K562 (cell line): ENCODE measurements at regions not wholly inside any gene's neighbourhood (a gene's known extent, or its start where the extent isn't known, plus 50 kb on each side); places are given as distances from the start of the nearest gene placed in this dataset.

Experiments
- ATAC-seq: fragments of 200-7000 bp; cut with Tn5 transposase; 3 replicates; pipeline ENCODE4 v1.9.1; 2020; ENCODE audit warnings: moderate library complexity
- BruUV-seq: library from RNA; stranded (reverse); fragments of 400-500 nt; replicated peaks from 2 replicates; lab custom pipeline; 2021; lab: Mats Ljungman, UMichigan
- CTCF ChIA-PET: fragments of 300-600 bp; formaldehyde crosslinking; extraction: SDS; loops from one replicate; lab custom pipeline; 2021; ENCODE audit warnings: low intra/inter-chr PET ratio; lab: Yijun Ruan, JAX
- POLR2A ChIA-PET: fragments of 300-600, 350-650 bp; sonication (Branson Sonifier 250); formaldehyde crosslinking; extraction: SDS; loops from one replicate; lab custom pipeline; 2021; ENCODE audit warnings: antibody characterized with exemption, inconsistent platforms; lab: Yijun Ruan, JAX
- DNase-seq, 4 experiments: peaks; one replicate each; pipeline versions ENCODE4 v3.0.0 to v3.0.0-alpha.2; 2011 to 2018; ENCODE audit warnings: low spot score in 3 of 4, mixed read lengths in 3 of 4; ENCODE audit errors: extremely low read depth in 1 of 4
- FAIRE-seq: peaks from 2 replicates; lab custom pipeline; 2011; peaks lifted over from hg19 to GRCh38; lab: Jason Lieb, UNC
- H2AFZ ChIP-seq: 2 replicates; pipeline ENCODE4 v1.6.0; 2011; ENCODE audit warnings: low read depth, low read length, control low read depth, inconsistent platforms
- H3K27ac ChIP-seq: fragments of 200-600 bp; 3 replicates; pipeline ENCODE4 v1.8.0; 2011; ENCODE audit warnings: low read depth, mild to moderate bottlenecking, control low read depth, inconsistent platforms, low read length, moderate library complexity, mixed read lengths; ENCODE audit errors: extremely low read depth
- H3K27me3 ChIP-seq, 2 experiments: fragments of 300-600 bp in 1 of 2; 2 replicates in 1 of 2; 3 replicates in 1 of 2; pipeline versions ENCODE4 v1.6.0 to v1.8.0; 2011; ENCODE audit warnings: inconsistent platforms in 2 of 2, low read length in 2 of 2, mild to moderate bottlenecking in 1 of 2, mixed read lengths in 1 of 2, moderate library complexity in 1 of 2; ENCODE audit not compliant: control insufficient read depth in 2 of 2, insufficient read depth in 2 of 2
- H3K36me3 ChIP-seq: fragments of 300-600 bp; 3 replicates; pipeline ENCODE4 v1.8.0; 2011; ENCODE audit warnings: mild to moderate bottlenecking, low read length, inconsistent platforms; ENCODE audit not compliant: control insufficient read depth, insufficient read depth
- H3K4me1 ChIP-seq, 2 experiments: fragments of 200-600 bp in 1 of 2; replicated peaks in 1 of 2; 2 replicates in 1 of 2; 3 replicates in 1 of 2; pipeline versions ENCODE4 v1.5.1 to v1.8.0; 2011; ENCODE audit warnings: inconsistent platforms in 2 of 2, low read length in 2 of 2, mild to moderate bottlenecking in 1 of 2, mixed read lengths in 1 of 2, moderate library complexity in 1 of 2; ENCODE audit not compliant: control insufficient read depth in 2 of 2, insufficient read depth in 2 of 2
- H3K4me2 ChIP-seq: 2 replicates; pipeline ENCODE4 v1.6.1; 2011; ENCODE audit warnings: low read length, control low read depth, inconsistent platforms, mixed read lengths; ENCODE audit not compliant: insufficient read depth
- H3K4me3 ChIP-seq: fragments of 200-600 bp; sonication (generic), shearing (Covaris generic); 2 replicates; pipeline ENCODE4 v1.5.1; 2016; ENCODE audit warnings: control low read depth, inconsistent platforms
- H3K79me2 ChIP-seq: fragments of 200-600 bp; 3 replicates; pipeline ENCODE4 v1.8.0; 2011; ENCODE audit warnings: low read length, inconsistent platforms; ENCODE audit not compliant: control insufficient read depth, insufficient read depth
- H3K9ac ChIP-seq, 2 experiments: 2 replicates each; pipeline versions ENCODE4 v1.6.0 to v1.6.1; 2011; ENCODE audit warnings: low read depth in 2 of 2, low read length in 2 of 2, control low read depth in 1 of 2, inconsistent platforms in 1 of 2, mild to moderate bottlenecking in 1 of 2, mixed read lengths in 1 of 2; ENCODE audit not compliant: insufficient read depth in 1 of 2
- H3K9me1 ChIP-seq: one replicate; pipeline ENCODE4 v1.6.0; 2011; ENCODE audit warnings: inconsistent platforms, mild to moderate bottlenecking, low read length, moderate library complexity; ENCODE audit not compliant: control insufficient read depth, insufficient read depth
- H3K9me3 ChIP-seq: replicated peaks from 2 replicates; pipeline ENCODE4 v1.5.1; 2011; ENCODE audit warnings: low read depth, low read length, inconsistent platforms; ENCODE audit not compliant: control insufficient read depth, insufficient read depth
- H4K20me1 ChIP-seq: replicated peaks from 2 replicates; pipeline ENCODE4 v1.6.1; 2011; ENCODE audit warnings: low read length, inconsistent platforms, mixed read lengths; ENCODE audit not compliant: control insufficient read depth, insufficient read depth
- CBX8 ChIP-seq: fragments of 200-600 bp; sonication (generic); IDR thresholded peaks from 2 replicates; pipeline ENCODE4 v1.6.1; 2012; ENCODE audit warnings: borderline replicate concordance, mixed run types, low read depth, mild to moderate bottlenecking, moderate library complexity, mixed read lengths, low read length, control low read depth, inconsistent platforms; ENCODE audit not compliant: poor library complexity, severe bottlenecking; ENCODE audit errors: extremely low read depth
- EWSR1 ChIP-seq: fragments of 450-650 bp; IDR thresholded peaks from 2 replicates; pipeline ENCODE4 v1.6.1; 2018; ENCODE audit warnings: borderline replicate concordance, mild to moderate bottlenecking, low read depth, moderate library complexity; ENCODE audit not compliant: partially characterized antibody
- HCFC1 ChIP-seq: IDR thresholded peaks from 2 replicates; pipeline ENCODE4 v1.6.1; 2012; ENCODE audit warnings: low read depth, low read length, improper control_type of control experiment
- PKNOX1 ChIP-seq: fragments of 450-650 bp; IDR thresholded peaks from 2 replicates; pipeline ENCODE4 v1.6.1; 2016
- THRAP3 ChIP-seq: fragments of 450-650 bp; IDR thresholded peaks from 2 replicates; pipeline ENCODE4 v1.6.1; 2016; ENCODE audit warnings: mild to moderate bottlenecking, inconsistent platforms, borderline replicate concordance
- ZNF12 ChIP-seq: sonication (generic); formaldehyde crosslinking; IDR thresholded peaks from 2 replicates; pipeline ENCODE4 v1.4.0; 2020; ENCODE audit warnings: mild to moderate bottlenecking, missing genetic modification reagents
- ZNF586 ChIP-seq: fragments of 450-650 bp; formaldehyde crosslinking; conservative IDR thresholded peaks from 2 replicates; pipeline ENCODE4 v1.4.0; 2020; ENCODE audit warnings: mild to moderate bottlenecking, moderate library complexity
- WGBS: fragments of 100-300 bp; shearing (Covaris generic); methylation state at CpG from one replicate; pipeline ENCODE4 v1.1.6; 2016; ENCODE audit warnings: low coverage, mixed read lengths; ENCODE audit not compliant: insufficient coverage; ENCODE audit errors: missing lambda C conversion rate; 5-methylcytosine and 5-hydroxymethylcytosine counted together
- in situ Hi-C: fragments of 300-500 bp; cut with MboI; formaldehyde crosslinking; loops from 4 replicates; pipeline ENCODE4 v1.15.0; 2018; ENCODE audit warnings: inconsistent platforms, mixed read lengths
- intact Hi-C: fragments of 100-400 bp; cut with micrococcal nuclease; formaldehyde crosslinking; loops from 2 replicates; pipeline ENCODE4 v1.14.2; 2022
- TF ChIP-seq, protein P1 (sequence below): fragments of 450-650 bp; formaldehyde crosslinking; IDR thresholded peaks from 2 replicates; pipeline ENCODE4 v1.4.0; 2022; ENCODE audit warnings: missing genetic modification characterization

- TF ChIP-seq, protein P1, sequence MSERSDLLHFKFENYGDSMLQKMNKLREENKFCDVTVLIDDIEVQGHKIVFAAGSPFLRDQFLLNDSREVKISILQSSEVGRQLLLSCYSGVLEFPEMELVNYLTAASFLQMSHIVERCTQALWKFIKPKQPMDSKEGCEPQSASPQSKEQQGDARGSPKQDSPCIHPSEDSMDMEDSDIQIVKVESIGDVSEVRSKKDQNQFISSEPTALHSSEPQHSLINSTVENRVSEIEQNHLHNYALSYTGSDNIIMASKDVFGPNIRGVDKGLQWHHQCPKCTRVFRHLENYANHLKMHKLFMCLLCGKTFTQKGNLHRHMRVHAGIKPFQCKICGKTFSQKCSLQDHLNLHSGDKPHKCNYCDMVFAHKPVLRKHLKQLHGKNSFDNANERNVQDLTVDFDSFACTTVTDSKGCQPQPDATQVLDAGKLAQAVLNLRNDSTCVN (CRISPR knock-in tag): no peak
- no peak for TF ChIP-seq ZNF586
- no peak for TF ChIP-seq THRAP3
- TF ChIP-seq EWSR1: no peak
- TF ChIP-seq HCFC1: no peak
- TF ChIP-seq ZNF12 (CRISPR knock-in tag): no peak
- TF ChIP-seq CBX8: peak; percentile 62
- no peak for TF ChIP-seq PKNOX1
- TF ChIP-seq, all 486 proteins: peak for 1
- no peaks in the 10 kb centered on the region for H3K9me3 ChIP-seq
- no peak overlapping the region for H3K4me2 ChIP-seq
- H3K4me3 ChIP-seq: no peak overlapping the region
- 1% methylated on average over 5 of the region's 5 CpGs for WGBS
- intact Hi-C loops (loop anchor here (10.0 kb wide), 1 partner anchor 239 kb away; no protein-coding TSS in a partner anchor), in situ Hi-C loops (no loop called here)
- no peak for DNase-seq
- H3K9ac ChIP-seq: no peak overlapping the region
- peaks cover 4 to 11% of the 10 kb centered on the region in 2 experiments for H3K27me3 ChIP-seq
- BruUV-seq: no TSS peak
- ChIA-PET POLR2A (interaction anchor here (0.6 kb wide), 1 partner anchor 300 kb away, joined by 3 read pairs; no protein-coding TSS in a partner anchor), CTCF (no interaction called here)
- no peaks in the 10 kb centered on the region for H4K20me1 ChIP-seq
- no peaks in the 10 kb centered on the region for H3K9me1 ChIP-seq
- FAIRE-seq: no peak
- peaks cover 0 to 4% of the 10 kb centered on the region in 2 experiments; a peak in 2 of 5 replicates for H3K4me1 ChIP-seq
- no peak overlapping the region for H2AFZ ChIP-seq
- no peaks in the 10 kb centered on the region for H3K79me2 ChIP-seq
- no peaks in the 10 kb centered on the region for H3K36me3 ChIP-seq
- ATAC-seq: peak; percentile 57; the same call in 2 of the 3 replicates
- no peak overlapping the region for H3K27ac ChIP-seq
Observed at GRCh38 chr2:177143444-177143843, 69.2 kb upstream of the HNRNPA3 start.
